NCI-H345 treated with DMSO at 0.1 percent for 48 hours (cell line): ENCODE measurements at regions not wholly inside any gene's neighbourhood (a gene's known extent, or its start where the extent isn't known, plus 50 kb on each side); places are given as distances from the start of the nearest gene placed in this dataset.

ENCODE experiments used
- DNase-seq: peaks from one replicate; lab custom pipeline; 2025; ENCODE audit not compliant: unreplicated experiment; lab: John Stamatoyannopoulos, UW

GRCh38 chr3:28087591-28087990 is 153.8 kb upstream of the CMC1 start:
- DNase-seq = no peak

DNA sequence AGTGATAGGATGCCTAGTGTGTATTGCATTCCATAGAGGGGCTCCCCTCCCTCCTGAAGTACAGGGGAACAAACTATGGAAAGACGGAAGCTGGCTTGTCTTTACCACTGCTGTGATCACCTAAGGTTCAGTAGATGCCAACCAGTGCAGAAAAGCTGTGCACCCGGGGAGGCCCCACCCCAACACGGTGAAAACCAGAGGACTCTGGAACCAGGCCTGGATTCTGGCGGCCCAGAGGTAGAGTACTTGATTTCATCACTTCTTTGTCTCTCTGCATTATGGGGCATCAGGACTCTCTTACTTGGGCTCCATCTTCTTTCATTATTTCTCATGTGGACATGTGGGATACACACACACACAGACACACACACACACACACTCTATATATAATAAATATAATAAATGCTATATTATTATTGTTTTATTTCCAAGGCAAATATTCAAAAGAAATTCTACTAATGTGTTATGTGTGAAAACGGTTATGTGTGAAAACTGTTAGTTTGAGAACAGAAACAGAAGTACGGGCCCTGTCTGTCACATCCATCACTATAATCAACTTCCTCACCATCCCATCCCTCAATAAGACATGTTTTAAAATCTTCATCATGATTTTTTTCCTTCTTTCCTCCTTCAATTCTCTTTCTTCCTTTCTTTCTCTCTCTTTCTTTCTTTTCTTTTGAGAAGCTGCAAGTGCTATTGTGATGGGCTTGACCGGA is 152.4 kb upstream of the CMC1 start:
- no peak for DNase-seq

- no peak for DNase-seq
Observed at GRCh38 chr3:28089527-28089897, 151.9 kb upstream of the CMC1 start.

GRCh38 chr3:28099296-28099695 is 142.1 kb upstream of the CMC1 start:
- DNase-seq = no peak

DNA sequence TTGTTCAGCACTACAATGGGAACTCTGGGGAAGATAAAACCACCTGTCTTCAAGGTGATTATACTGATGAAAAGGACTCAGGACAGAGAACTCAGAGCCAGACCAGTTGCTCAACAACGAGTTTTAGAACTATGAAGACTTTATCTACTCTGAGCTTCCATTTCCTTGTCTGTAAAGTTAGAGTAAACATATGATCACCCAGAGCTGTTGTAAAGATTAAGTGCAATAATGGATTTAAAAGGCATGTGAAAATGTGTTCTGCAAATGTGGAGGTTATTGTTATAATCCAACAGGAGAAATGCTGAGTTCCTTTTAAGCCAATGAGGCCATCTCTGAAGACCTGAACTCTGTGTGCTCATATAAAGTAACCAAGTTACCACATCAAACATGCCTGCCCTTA is 139.7 kb upstream of the CMC1 start:
- no peak for DNase-seq

- no peak for DNase-seq
Observed at GRCh38 chr3:28103861-28104260, 137.6 kb upstream of the CMC1 start.

DNA sequence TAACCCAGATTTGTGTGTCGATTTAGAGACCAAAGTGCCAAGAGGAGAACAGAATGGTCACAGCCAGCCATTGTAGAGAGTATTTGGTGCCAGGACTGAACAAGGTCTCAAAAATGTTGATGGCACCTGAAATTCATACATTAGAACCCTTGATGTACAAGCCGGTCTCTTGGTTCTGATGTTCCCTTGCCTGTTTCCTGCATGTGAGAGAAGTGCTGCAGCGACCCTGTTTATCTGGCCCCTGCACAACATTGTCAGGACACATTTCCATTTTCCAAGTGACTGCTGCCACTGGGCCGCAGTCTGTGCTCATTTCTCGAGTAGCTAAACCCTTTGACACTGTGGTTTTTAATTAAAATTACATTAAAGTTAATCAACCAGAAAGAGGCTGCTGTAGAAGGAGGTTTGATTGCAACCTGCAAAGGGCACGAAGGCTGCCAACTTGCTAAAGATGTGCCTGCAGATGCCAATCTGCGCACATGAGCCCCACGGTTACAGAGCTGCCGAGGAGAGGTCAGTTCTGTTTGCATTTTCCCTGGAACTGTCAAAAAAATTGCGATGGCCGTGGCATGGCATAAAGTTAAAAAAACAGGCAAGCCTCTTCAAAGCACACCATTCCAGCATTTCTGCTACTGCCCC is 136.4 kb upstream of the CMC1 start:
- no peak for DNase-seq

DNA sequence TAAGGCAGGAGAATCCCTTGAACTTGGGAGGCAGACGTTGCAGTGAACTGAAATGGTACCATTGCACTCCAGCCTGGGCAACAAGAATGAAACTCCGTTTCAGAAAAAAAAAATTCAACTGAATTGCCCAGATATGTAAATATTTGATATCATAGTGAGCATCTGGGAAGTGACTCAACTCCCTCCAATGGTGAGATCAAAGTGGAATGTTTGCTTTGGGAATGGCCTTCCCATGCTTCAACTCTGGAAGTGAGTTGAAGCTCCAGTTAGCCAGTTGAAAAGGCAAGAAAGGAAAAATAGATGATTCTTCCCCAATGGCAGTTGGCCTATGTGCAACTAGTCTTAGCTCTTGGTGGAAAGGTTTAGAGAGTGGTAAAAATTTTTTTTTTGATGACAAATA is 131.6 kb upstream of the CMC1 start:
- no peak for DNase-seq

GRCh38 chr3:28110869-28111268 is 130.6 kb upstream of the CMC1 start:
- DNase-seq = no peak

- DNase-seq = no peak
Observed at GRCh38 chr3:28114893-28115292, 126.5 kb upstream of the CMC1 start.

- no peak for DNase-seq
Observed at GRCh38 chr3:28115316-28115715, 126.1 kb upstream of the CMC1 start.

- no peak for DNase-seq
Observed at GRCh38 chr3:28117598-28117997, 123.8 kb upstream of the CMC1 start.

GRCh38 chr3:28118087-28118486 is 123.3 kb upstream of the CMC1 start:
- DNase-seq = no peak

- DNase-seq = no peak
Observed at GRCh38 chr3:28122227-28122626, 119.2 kb upstream of the CMC1 start.

- no peak for DNase-seq
Observed at GRCh38 chr3:28124882-28125281, 116.5 kb upstream of the CMC1 start.

DNA sequence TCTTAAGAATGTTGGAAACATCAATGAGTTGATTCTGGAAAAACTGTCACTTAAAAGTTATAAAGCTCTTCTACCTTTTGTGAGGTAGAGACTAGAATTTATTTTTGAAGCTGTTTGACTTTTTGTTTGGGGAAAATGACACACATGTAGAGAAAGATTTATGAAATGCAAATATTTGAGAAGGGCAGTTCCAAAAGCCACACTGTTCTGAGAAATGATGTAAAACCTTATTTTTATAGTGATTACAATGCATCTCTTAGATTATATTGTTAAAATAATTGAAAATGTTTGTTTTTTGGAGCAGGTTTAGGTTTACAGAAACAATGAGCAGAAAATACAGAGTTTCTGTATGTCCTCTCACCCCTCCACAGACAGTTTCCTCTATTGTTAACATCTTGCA is 116.1 kb upstream of the CMC1 start:
- no peak for DNase-seq

- no peak for DNase-seq
Observed at GRCh38 chr3:28130836-28131235, 110.6 kb upstream of the CMC1 start.

DNA sequence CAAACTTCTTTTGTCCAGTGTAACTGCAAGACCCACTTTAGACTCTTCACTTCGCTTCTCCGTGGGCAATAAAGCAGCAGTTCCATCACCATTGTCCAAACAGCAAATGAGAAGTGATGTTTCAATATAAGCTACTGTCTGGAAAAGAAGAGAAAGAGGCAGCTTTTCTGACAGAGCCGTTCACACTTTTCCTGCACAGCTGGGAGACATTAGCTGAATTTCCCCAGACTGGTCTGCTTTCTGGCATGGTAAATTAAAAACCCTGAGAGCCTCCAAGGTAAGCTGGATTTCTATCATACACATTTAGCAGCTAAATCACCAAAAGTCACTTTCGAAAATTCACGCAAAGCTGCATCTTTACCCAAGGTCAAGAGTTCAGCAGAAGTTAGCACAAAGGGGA is 108.5 kb upstream of the CMC1 start:
- DNase-seq = no peak

- no peak for DNase-seq
Observed at GRCh38 chr3:28134198-28134597, 107.2 kb upstream of the CMC1 start.

DNA sequence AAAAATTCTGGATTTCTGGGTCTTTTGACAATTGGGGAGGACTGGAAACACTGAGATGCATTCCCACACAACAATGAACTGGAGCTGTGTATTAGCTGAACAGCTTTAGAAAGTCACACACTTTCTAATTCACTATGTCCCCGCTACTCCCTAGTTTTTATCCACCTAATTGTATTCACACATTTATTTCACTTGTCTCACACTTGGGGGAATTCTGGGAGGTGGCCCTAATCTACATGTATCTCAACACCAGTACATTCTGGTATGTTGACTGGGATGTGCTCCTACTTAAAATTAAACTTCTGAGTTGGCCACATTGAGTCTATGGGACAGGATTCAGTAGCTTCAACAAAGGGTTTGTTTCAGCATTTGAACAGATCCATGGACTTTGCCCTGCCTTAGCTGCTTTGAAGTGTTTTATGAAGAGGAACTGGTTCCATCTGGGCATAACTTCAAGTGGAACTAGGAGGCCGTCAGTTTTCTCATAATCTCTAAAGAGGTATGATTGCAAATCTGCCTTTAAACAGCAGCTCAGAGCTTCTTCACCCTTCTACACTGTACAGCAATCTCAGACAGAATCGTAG is 106.5 kb upstream of the CMC1 start:
- no peak for DNase-seq

DNA sequence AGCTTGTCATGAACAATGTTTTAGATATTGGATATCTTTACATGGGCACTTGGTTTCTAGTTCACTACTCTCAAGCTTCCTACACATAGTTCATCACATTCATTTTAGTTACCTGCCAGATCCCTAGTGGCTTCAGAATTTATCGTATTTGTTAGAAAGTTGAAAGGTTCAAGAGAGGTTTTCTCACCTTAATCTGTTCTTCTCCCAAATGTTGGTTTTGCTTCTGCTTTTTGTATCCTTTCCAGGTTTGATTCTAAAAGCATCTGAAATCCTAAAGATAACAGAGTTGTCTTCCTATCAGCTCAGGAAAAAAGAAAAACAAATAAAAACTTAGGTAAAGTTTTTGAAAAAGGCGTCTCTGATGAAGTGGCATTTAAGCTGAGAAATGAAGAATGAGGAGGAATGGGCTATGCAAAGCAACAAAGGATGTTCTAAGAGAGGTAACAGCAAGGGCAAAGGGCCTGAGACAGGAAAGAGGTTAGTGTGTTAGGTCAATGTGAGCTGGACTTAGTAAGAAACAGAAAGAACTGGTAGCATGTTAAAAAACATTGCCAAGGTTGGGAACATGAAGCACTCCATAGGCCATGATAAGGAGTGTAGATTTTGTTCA is 104.7 kb upstream of the CMC1 start:
- DNase-seq = no peak

GRCh38 chr3:28138043-28138610 is 103.3 kb upstream of the CMC1 start:
- no peak for DNase-seq
